Tongue (tissue), 1 donor: ENCODE measurements at regions not wholly inside any gene's neighbourhood (a gene's known extent, or its start where the extent isn't known, plus 50 kb on each side); places are given as distances from the start of the nearest gene placed in this dataset.

Experiments used
- DNase-seq: peaks from one replicate; pipeline ENCODE4 v3.0.0-alpha.2; 2015

GRCh38 chr16:17544304-17544703 lies 73.5 kb upstream of the XYLT1 start:
- no peak for DNase-seq

GRCh38 chr16:17543073-17543472 lies 72.3 kb upstream of the XYLT1 start:
- DNase-seq: no peak

GRCh38 chr16:17541324-17541723 lies 70.6 kb upstream of the XYLT1 start:
- DNase-seq: no peak

GRCh38 chr16:17538927-17539326 lies 68.2 kb upstream of the XYLT1 start:
- DNase-seq: no peak

DNA sequence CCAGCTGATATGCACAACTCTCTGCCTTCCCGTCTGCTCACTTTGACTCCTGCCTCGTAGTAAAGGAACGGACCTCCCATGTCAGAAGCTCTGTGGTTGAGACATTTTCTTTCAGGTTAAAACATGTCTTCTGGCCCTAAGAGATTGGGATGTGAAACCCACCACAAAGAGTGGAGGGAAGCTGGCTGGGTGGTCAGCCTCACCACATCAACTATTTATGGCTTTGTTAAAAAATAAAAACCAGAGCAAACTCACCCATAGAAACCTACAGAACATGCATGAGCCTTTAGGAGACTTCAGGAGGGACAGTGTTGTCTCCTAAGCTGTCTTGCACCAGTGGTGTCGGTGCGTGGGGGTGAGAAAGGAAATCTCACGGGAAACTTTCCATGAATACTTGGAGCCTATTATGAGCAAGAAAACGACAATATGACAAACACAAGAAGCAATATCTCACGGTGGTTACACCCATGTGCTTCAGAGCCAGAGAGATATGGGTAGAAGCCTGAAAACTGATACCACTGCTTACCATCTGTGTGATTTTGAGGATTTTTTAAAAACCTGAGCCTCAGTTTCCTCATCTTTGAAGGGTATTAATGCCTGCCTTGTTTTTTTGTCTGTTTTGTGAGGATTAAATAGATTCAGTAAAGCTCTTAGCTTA lies 61.7 kb upstream of the XYLT1 start:
- no peak for DNase-seq

DNA sequence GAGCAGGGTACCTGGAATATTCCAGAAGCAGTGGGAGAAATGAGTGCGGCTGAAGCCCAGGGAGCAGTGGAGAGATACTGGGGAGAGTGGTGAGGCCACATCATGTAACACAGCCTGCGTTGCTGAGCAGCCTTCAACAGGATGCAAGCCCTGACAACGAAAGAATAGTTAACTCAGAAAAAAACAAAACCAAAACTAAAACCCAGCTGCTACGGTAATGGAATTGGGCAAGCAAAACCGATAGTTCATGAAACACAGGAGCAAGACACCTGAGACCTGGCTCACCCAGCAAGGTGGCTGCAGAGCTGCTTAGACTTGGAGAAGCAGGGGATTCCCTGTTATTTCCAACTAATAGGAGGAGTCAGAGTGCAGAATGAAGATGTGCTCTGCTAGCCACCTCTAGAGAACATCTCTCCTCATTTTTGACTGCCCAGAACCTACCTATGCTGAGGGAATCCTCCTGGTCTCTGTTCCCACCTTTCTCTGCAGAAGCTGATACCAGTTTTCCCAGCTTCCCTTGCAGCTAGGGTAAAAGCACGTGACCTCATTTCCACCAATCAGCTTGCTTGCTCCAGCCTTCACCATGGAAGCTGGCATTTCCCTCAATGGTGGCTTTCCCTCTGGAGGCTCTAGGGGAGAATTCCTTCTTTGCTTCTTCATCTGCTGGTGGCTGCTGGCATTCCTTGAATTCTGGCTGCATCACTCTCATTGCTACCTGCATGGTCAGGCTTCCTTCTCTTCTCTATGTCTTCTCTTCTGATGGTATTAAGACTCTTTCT lies 59.4 kb upstream of the XYLT1 start:
- DNase-seq: no peak

DNA sequence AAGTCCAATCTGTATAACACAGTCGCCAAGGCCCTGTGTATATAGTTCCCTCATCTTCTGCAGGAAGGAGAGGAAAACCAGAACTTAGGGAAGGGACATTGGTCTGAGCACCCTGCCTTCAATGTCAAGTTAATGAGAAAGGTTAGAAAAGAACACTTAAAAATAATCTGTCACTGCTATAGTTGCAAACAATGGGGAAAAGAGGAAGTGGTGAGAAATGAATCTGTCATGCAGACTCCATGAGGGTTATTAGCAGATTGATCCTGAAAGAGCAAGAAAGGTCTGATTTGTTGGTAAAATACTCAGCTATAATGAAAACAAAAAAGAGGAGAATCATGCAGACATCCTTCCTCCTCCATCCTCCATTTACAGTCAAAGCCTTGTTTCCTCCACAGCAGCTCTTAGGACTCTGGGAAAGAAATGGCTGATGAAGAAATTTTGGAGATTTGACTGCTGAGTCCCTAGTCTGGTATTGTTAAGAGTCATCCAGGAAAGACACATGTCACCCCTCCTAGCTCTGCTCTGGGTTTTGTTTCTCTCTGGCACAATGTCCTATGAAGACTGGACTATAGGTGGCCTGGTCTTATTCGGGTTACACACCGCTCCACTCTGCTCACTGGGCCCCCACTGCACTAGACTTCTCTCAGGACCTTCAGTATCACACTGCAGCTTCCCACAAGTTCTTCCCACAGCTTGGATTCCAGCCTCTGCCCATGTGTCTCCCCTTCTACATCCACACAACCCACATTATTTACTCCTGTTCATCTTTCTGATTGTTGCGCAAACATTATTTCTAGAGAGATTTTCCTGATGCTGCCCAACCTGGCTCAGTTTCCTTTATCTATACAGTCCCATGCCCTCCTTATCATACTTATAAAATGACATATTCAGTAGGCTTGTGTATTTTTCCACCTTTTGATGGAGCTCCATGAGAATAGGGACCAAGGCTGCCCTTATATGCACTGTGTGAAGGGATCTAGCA lies 56.5 kb upstream of the XYLT1 start:
- no peak for DNase-seq

- DNase-seq: no peak
Observed at GRCh38 chr16:17524656-17525055, 53.9 kb upstream of the XYLT1 start.

DNA sequence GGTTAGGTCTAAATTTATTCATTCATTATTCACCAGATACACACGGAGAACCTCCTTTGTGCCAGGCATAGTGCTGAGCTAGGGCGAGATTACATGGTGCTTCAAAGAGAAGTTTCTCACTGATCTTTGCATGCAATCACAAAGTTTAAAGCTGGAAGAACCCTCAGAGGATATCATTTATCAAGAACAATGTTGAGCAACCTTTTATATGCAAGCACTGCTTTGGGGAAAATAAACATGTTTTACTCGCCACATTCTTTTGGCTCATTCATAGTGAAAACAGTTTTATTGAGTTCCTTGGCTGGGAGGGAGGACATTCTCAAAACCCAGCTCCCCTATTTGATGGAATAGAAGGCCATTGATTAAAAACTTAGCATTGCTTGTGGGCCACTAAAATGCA lies 49.8 kb upstream of the XYLT1 start:
- no peak for DNase-seq
